OCI-LY3 (cell line): ENCODE measurements at regions not wholly inside any gene's neighbourhood (a gene's known extent, or its start where the extent isn't known, plus 50 kb on each side); places are given as distances from the start of the nearest gene placed in this dataset.
"Not testable (repeated sequence)": the region's sequence is repeated elsewhere in the genome, so short reads cannot be mapped to it uniquely, and the experiment has no call there.

ENCODE experiments used
- H2AFZ ChIP-seq: fragments of 200-600, 300-600 bp; shearing (Covaris generic); 2 replicates; pipeline ENCODE4 v1.6.0; 2014; ENCODE audit warnings: antibody characterized with exemption, low read depth, low read length
- H3K27ac ChIP-seq: fragments of 200-600, 300-600 bp; sonication (generic); 2 replicates; pipeline ENCODE4 v1.5.1; 2014; ENCODE audit warnings: mild to moderate bottlenecking, low read length, moderate library complexity, mixed read lengths
- H3K27me3 ChIP-seq: fragments of 200-600, 300-600 bp; sonication (generic); 2 replicates; pipeline ENCODE4 v1.6.1; 2014; ENCODE audit warnings: low read depth, low read length, mixed read lengths
- H3K36me3 ChIP-seq: fragments of 200-600, 300-600 bp; sonication (generic); replicated peaks from 2 replicates; pipeline ENCODE3; 2014; ENCODE audit warnings: low read depth, low read length, mixed read lengths
- H3K4me1 ChIP-seq: fragments of 300-600, 200-600 bp; sonication (generic); 2 replicates; pipeline ENCODE4 v1.6.1; 2014; ENCODE audit warnings: low read length, mixed read lengths
- H3K4me2 ChIP-seq: fragments of 200-600, 300-600 bp; sonication (generic); 2 replicates; pipeline ENCODE4 v1.6.1; 2014; ENCODE audit warnings: low read length, mixed read lengths
- H3K4me3 ChIP-seq: fragments of 300-600, 200-600 bp; sonication (generic); 2 replicates; pipeline ENCODE4 v1.5.1; 2014; ENCODE audit warnings: antibody characterized with exemption, mild to moderate bottlenecking, low read length, moderate library complexity
- H3K79me2 ChIP-seq: fragments of 300-600, 200-600 bp; shearing (Covaris generic); 2 replicates; pipeline ENCODE4 v1.6.1; 2014; ENCODE audit warnings: mild to moderate bottlenecking, low read length, mixed read lengths
- H3K9ac ChIP-seq: fragments of 300-600, 200-600 bp; shearing (Covaris generic); 2 replicates; pipeline ENCODE4 v1.6.0; 2014; ENCODE audit warnings: mild to moderate bottlenecking, low read length, moderate library complexity
- H3K9me3 ChIP-seq: fragments of 200-600, 300-600 bp; shearing (Covaris generic); 2 replicates; pipeline ENCODE4 v1.6.1; 2014; ENCODE audit warnings: low read length, mixed read lengths; ENCODE audit not compliant: insufficient read depth
- H4K20me1 ChIP-seq: fragments of 200-600, 300-600 bp; sonication (generic); 2 replicates; pipeline ENCODE4 v1.6.1; 2016; ENCODE audit warnings: low read length, mixed read lengths; ENCODE audit not compliant: insufficient read depth
- EZH2phosphoT487 ChIP-seq: fragments of 200-600 bp; shearing (Covaris generic); IDR thresholded peaks from 2 replicates; pipeline ENCODE4 v1.6.1; 2018; ENCODE audit warnings: antibody characterized with exemption, mixed run types, low read depth
- TF ChIP-seq, protein P1 (sequence below): fragments of 200-600, 300-600 bp; sonication (generic); IDR thresholded peaks from 2 replicates; pipeline ENCODE4 v1.5.1; 2014; ENCODE audit warnings: antibody characterized with exemption, low read length, low read depth

DNA sequence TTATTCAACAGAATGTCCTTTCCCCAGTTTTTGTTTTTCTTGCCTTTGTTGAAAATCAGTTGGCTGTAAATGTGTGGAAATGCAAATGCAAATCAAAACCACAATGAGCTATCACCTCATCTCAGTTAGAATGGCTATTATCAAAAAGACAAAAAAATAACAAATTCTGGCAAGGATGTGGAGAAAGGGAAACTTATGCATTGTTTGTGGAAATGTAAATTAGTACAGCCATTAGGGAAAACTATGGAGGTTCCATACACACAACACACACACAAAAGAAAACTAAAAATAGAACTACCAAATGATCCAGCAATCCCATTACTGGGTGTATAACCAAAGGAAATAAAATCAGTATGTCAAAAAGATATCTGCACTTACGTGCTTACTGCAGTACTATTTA lies 518.8 kb upstream of the ATXN7L3B start:
- no peaks in the 10 kb centered on the region for H3K79me2 ChIP-seq
- no peaks in the 10 kb centered on the region for H3K9me3 ChIP-seq
- no peak overlapping the region for H2AFZ ChIP-seq
- no peaks in the 10 kb centered on the region for H3K36me3 ChIP-seq
- H3K4me2 ChIP-seq = no peak overlapping the region
- no peak overlapping the region for H3K4me3 ChIP-seq
- H3K9ac ChIP-seq = no peak overlapping the region
- no peak for TF ChIP-seq EZH2phosphoT487
- TF ChIP-seq, protein P1, sequence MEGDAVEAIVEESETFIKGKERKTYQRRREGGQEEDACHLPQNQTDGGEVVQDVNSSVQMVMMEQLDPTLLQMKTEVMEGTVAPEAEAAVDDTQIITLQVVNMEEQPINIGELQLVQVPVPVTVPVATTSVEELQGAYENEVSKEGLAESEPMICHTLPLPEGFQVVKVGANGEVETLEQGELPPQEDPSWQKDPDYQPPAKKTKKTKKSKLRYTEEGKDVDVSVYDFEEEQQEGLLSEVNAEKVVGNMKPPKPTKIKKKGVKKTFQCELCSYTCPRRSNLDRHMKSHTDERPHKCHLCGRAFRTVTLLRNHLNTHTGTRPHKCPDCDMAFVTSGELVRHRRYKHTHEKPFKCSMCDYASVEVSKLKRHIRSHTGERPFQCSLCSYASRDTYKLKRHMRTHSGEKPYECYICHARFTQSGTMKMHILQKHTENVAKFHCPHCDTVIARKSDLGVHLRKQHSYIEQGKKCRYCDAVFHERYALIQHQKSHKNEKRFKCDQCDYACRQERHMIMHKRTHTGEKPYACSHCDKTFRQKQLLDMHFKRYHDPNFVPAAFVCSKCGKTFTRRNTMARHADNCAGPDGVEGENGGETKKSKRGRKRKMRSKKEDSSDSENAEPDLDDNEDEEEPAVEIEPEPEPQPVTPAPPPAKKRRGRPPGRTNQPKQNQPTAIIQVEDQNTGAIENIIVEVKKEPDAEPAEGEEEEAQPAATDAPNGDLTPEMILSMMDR = no peak
- no peaks in the 10 kb centered on the region for H3K27me3 ChIP-seq
- H3K27ac ChIP-seq = no peak overlapping the region
- no peaks in the 10 kb centered on the region for H4K20me1 ChIP-seq
- H3K4me1 ChIP-seq = no peaks in the 10 kb centered on the region; the same call in 1 of the 2 replicates

DNA sequence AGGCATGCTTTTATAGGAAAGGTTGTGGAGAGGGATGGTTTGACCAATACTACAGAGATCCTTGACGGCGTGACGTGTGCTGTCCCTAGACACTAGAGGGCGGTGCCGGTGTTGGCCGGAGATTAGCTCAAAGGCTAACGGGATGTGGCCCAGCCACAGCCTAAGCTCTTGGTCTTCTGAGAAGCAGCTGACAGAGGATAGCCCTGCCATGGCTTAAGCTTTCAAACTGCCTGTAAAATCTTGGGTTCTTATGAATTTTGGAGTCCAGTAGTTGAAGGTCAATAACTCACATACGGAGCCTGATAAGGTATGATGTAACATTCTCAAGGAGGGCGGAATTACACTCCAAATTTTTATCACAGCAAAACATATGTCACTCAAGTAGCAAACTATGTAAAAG lies 515.7 kb upstream of the ATXN7L3B start:
- H3K4me3 ChIP-seq = no peak overlapping the region
- H3K79me2 ChIP-seq = no peaks in the 10 kb centered on the region
- no peaks in the 10 kb centered on the region for H4K20me1 ChIP-seq
- H3K27me3 ChIP-seq = no peaks in the 10 kb centered on the region
- H3K4me2 ChIP-seq = peak overlapping the region; percentile 35
- no peaks in the 10 kb centered on the region; the same call in 1 of the 2 replicates for H3K9me3 ChIP-seq
- no peak overlapping the region for H3K27ac ChIP-seq
- H3K36me3 ChIP-seq = no peaks in the 10 kb centered on the region
- TF ChIP-seq, protein P1 = peak; percentile 82
- TF ChIP-seq EZH2phosphoT487 = no peak
- no peaks in the 10 kb centered on the region; the same call in 1 of the 2 replicates for H3K4me1 ChIP-seq
- peak overlapping the region; percentile 89 for H2AFZ ChIP-seq
- H3K9ac ChIP-seq = no peak overlapping the region

DNA sequence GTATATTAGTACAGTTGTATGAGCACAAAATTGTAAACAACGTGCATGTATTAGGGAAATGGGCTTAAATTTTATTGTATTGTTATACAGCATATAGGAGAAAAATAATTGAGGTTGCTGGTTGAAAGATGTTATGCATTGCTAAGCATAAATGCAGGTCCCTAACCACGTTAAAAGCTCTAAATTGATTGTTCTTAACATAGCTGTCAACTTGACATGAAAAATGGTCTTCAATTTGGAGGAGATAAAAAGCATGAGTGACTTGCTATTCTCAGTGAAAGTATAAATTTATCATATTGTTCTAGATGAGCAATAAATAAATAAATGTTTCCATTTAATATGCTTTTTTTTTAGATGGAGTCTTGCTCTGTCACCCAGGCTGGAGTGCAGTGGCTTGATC lies 506.6 kb upstream of the ATXN7L3B start:
- Histone ChIP-seq H3K27ac (no peak overlapping the region), H4K20me1 (no peaks in the 10 kb centered on the region), H3K27me3 (no peaks in the 10 kb centered on the region), H3K9ac (no peak overlapping the region), H3K4me1 (no peaks in the 10 kb centered on the region), H3K79me2 (no peaks in the 10 kb centered on the region), H3K4me2 (no peak overlapping the region), H3K36me3 (no peaks in the 10 kb centered on the region), H2AFZ (no peak overlapping the region), H3K4me3 (no peak overlapping the region), H3K9me3 (no peaks in the 10 kb centered on the region)
- TF ChIP-seq, protein P1 = no peak
- no peak for TF ChIP-seq EZH2phosphoT487

DNA sequence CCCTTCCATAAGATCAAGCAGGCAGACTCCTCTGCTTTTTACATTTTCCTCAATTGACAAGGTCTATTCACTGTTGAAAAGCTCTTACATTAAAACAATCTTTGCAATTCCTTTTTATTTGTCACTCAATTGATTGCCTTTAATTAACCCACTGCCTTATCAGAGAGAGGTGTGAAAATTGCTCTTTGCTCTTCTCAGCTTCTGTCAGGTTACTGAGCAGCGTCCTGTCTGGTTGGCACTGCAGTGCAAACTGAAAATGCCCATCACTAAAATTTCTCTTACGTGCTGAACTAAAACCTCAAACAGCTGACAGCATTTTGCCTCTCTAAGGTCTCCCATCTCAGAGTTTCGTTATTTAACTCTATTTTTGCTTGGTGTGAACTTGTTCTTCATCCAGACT lies 504.1 kb upstream of the ATXN7L3B start:
- Histone ChIP-seq H3K9ac (no peak overlapping the region), H3K79me2 (no peaks in the 10 kb centered on the region), H3K27me3 (no peaks in the 10 kb centered on the region), H3K4me3 (no peak overlapping the region), H3K4me2 (no peak overlapping the region), H4K20me1 (no peaks in the 10 kb centered on the region), H3K4me1 (no peaks in the 10 kb centered on the region), H3K27ac (no peak overlapping the region), H3K36me3 (no peaks in the 10 kb centered on the region), H3K9me3 (no peaks in the 10 kb centered on the region), H2AFZ (no peak overlapping the region)
- no peak for TF ChIP-seq EZH2phosphoT487

DNA sequence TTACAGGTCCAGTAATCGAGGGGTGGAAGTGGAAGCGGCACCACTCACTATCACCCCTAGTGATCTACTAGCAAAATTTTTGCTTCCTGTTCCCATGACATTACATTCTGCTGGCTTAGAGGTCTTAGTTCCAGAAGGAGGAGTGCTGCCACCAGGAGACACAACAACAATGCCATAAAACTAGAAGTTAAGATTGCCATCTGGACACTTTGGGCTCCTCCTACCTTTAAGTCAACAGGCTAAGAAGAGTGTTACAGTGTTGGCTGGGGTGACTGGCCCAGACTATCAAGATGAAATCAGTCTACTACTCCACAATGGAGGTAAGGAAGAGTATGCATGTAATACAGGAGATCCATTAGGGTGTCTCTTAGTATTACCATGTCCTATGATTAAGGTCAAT lies 498.5 kb upstream of the ATXN7L3B start:
- not testable (repeated sequence) for H3K27ac ChIP-seq, H2AFZ ChIP-seq, H3K4me3 ChIP-seq, H4K20me1 ChIP-seq, H3K9ac ChIP-seq, H3K79me2 ChIP-seq, H3K36me3 ChIP-seq, H3K4me1 ChIP-seq, H3K4me2 ChIP-seq, H3K27me3 ChIP-seq, H3K9me3 ChIP-seq
